D341Med (cell line): ENCODE measurements at regions not wholly inside any gene's neighbourhood (a gene's known extent, or its start where the extent isn't known, plus 50 kb on each side); places are given as distances from the start of the nearest gene placed in this dataset.

Experiments
- DNase-seq: peaks from one replicate; pipeline ENCODE4 v3.0.0; 2012; ENCODE audit warnings: low spot score

DNA sequence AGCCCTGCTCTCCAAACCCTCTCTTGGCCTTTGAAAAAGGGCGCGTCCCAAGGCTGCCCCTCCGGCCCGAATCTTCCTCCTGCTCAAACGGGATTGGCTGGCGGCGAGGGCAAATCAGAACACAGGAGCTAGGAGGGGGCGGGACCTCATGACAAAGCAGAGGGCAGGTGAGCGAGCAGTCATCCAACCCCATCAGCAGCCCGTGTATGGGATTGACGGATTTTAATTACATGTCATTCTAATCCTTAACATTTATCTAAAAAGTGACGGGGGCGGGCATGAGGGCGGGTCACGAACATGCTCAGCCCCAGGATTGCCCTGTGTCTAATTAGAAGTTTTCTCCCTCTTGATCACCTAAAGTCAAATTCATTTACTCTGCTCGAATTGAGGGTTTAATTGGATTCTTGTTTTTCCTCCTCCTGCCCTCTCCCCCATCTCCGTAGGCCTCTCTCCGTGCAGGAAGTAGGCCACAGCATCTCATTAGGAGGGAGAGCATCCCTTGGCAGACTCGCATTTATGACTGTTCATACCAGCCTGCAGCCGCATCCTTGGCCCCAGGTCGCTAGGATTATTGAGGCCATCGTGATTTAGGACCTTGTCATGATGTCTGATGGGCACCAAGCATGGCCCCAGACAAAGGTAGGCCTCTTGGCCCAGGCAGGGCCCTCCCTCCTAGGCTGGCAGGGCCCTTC is 147.1 kb downstream of the CHST1 start:
- DNase-seq, result peak; percentile 57

DNA sequence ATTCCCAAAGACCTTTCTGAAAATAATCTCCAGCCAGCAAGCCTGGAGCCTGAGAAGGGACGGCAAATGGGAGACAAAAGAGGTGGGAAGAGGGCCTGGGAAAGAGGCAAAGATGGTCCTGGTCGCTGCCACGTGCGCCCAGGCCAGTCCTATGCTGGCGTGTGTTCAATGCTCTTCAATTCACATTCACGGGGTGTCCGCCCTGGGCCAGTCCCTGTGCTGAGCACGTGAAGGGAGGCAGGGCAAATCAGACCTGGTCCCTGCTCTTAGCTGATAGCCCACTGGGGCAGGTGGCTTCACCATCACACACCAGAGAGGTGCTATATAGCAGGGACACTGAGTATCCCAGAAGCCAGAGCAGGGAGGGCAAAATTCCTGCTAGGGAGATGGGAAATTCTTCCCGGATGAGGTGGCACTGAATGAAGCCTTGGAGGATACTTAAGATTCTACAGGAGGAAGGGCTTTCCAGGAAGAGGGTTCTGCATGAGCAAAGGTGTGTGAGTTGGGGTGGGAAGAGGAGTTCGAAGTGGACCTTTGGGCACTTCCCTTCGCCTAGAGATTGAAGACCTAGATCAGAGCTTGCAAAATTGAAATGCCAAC is 148.2 kb downstream of the CHST1 start:
- no peak for DNase-seq

DNA sequence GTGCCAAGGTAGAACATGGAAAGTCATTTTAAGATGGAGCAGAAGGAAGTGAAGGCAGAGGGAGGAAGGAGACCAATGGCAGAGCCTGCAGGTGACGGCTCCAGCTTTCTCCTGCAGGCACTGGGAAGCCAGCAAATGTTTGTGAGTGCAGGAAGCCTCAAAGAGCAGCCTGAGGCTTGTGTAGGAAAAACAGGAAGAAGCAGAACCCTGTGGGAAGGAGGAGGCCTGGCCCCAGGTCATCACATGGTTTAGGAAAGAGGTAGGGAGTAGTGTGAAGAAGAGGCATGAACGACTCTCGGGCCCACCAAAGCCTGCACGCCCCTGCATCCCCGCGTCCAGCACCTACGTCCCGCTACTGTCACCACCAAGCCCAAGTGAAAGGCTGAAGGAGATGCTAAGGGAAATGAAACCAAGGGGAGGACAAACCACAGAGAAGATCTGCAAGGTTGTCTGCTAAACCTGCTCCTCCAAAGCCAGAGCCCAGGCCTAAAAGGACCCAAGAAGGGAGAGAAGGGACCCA is 151.5 kb downstream of the CHST1 start:
- no peak for DNase-seq

DNA sequence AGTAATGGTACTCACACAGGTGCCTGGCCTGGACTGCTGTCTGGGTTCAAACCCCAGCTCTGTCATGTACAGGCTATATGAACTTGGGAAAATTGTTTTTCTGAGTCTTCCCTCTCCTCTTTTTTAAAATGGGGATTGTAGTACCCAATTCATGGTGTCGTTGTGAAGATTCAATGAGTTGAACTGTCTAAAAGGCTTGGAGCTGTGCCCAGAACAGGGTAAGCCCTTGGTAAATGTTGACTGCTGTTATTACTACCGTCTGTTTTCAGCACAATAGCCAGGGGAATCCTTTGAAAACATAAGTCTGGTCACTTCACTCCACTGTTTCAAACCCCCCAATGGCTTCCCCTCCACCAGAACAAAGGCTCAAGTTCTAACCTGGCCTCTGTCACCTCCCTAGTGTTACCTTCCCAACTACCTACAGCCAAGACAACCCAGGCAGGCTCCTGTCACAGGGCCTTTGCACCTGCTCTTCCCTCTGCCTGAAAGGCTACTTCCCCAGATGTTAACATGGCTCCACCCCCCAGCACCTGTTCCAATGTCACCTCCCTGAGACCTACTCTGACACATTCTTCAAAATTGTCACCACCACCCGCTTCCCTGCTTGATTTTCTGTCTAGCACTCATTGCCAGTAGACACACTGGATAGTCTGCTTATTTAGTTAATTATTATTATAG is 152.8 kb downstream of the CHST1 start:
- no peak for DNase-seq

DNA sequence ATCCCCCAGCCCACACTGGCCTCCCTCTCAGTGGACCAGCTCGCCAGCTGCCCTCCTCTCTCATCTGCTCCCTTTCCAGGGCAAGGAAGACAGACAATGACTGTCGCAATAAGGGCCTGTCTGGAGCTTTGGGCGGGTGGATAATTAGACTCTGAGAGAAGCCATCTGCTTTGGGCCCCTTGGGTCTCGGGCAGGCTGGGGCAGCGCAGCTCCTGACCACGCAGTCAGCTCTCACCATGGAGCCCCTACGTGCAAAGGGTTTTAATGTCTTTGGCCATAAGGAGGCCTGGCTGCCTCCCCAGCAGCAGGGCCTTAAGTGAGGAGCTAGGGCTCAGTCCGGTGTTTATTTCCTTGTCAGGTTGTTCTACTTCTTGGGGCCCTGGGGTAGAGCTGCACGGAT is 153.9 kb downstream of the CHST1 start:
- DNase-seq, result peak; percentile 50

DNA sequence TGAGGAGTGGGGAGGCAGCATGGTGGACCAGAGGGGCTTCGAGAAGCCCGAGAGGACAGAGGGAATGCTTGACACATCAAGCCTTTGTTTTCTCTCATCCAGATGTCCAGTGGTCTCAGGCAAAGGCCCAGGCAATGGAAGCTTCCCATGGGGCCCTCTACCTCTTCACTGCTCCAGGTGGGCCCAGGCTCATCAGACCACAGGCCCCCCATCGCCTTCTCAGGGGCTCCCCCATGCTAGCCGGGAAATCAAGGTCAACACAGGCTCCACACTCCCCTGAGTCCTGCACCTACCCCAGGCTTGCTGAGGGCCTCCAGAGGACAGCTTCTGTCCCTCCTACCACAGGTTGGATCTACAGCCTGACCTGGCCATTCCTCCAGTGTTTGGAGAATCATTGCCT is 157.5 kb downstream of the CHST1 start:
- no peak for DNase-seq

DNA sequence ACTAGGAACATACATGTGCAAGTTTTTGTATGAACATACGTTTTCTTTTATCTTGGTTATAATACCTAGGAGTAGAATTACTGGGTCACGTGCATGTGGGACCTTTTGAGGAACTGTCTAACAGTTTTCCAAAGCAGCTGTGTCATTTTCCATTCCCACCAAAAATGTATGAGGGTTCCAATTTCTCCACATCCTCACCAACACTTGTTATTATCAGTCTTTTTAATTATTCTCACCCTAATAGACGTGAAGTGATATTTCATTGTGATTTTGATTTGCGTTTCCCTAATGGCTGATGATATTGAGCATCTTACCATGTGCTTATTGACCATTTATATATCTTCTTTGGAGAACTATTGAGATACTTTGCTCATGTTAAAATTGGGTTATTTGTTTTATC is 162.1 kb downstream of the CHST1 start:
- no peak for DNase-seq

DNA sequence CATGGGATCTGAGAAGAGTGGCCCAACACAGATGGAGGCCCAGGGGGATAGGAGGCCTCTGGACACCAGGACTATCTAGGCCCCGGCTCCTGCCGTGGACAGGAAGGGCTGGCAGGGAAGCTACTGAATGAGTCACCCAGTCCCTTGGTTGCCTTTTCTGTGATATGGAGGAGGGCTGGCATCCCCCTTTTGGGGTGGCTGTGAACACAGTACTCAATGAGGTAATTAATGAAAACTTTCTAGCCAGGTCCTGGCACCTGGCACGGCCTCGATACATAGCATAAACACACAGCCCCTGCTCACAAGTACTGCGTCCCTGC is 163.2 kb downstream of the CHST1 start:
- no peak for DNase-seq

DNA sequence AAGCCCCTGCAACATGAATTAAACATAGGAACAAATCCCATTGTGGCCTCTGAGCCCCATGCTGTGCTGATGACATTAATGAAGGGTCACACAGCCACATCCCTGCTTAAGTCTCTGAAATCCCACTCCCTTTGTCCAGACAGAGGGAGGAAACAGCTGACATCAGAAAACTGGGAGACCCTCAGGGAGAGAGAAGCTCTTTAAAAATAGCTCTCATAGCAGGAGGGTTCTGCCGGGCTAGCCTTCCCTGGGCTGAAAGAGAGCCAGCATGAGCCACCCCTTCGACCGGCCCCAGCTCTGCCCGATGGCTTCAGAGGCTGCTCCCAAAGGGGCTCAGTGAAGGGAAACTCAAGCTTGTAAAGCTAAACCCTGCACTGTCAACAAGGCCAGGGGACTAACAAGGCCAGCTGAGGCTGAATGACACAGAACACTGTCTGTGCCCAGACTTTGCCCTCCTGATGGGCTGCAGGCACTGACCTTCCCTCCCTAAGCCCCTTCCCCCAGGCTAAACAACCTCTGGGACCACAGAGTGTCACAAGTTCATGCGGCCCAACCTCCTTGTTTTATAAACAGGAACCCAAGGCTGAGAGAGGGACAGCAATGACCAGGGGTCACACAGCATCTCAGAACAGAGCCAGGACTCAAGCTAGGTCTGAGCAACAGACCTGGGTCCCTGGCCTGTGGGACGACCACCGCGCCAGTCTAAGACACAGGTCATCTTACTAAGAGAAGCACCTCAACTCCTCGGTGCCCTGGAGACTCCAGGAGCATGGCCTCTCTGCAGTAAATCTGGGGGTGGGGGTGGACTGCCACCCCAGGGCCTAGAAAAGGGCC is 163.8 kb downstream of the CHST1 start:
- no peak for DNase-seq

DNA sequence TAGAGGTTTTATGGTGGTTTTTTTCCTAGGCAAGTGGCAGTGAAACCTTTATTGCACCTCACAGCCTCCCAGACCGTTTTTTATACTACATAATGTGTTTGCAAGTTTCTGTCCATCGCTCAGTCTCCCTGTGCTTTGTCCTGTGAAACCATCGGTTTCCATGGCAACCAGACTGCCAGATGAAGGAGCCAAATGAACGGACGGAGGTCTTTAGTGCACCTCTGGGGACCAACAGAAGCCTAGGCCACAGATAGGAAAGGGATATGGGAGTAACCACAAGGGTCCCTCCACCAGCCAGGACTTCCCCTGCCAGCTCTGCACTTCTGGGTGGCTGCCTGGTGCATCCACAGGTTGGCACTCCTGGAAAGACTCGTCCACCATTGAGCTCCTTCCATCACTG is 165.0 kb downstream of the CHST1 start:
- DNase-seq, result no peak

DNA sequence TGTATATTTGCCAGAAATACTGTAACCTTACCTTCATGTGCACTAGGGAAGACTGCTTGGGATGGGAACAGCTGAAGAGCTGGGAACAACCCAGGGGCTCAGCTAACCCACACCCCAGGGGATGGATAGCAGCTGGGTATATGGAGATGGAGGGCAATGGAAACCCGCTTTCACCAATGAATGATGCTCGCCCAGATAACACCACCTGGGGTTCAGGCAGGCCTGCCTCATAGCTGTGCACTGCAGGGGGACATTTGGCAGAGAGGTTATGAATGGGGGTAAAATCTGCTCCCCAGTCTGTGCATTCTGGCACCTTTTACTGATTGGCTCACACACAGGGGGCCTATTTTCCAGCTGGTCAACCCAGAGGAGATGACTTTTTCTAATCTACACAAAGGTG is 170.7 kb downstream of the CHST1 start:
- DNase-seq, result no peak

DNA sequence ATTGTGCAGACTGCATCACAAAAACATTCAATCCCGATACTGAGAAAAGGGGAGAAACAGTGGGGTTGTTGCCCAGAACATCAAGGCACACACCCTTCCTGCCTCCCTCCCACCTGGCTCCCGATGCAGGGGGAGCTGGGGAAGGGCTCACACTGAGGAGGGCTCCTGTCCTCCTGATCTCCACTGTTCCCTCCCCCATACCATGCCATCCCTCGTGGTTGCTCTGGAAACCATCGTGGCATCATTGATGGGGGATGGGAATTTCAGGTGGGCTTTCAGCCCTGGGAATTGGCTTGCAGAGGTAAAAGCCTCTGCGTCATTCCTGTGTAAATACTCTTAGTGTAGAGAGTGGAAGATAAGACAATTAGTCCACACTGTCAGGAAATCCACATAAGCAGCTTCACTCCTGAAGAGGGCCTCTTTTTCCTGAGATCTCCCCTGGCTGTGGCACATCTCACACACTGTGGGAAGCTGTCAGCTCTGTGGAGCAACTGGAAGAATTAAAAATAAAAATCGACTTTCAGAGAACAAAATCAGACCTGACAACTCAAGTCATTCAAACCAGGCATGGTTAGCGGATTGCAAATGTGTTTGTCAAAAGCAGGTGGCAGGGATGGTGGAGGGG is 176.0 kb downstream of the CHST1 start:
- DNase-seq, result no peak

DNA sequence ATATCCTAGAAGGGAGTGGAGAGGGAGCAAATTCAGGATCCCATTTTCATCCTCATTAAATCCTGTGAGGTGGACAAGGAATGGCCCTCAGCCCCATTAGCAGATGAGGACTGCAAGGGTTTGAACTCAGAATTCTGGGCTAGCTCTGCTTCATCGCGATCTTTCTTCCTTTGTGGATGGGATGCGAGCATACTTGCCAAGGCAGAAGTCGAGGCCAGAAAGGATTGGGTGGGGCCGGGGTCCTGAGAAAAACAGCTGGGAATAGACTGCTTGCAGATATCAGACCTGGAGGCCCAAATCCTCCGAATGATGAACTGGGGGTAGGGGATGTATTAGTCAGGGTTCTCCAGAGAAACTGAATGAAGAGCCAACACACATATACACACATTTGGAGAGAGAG is 179.0 kb downstream of the CHST1 start:
- DNase-seq, result no peak

DNA sequence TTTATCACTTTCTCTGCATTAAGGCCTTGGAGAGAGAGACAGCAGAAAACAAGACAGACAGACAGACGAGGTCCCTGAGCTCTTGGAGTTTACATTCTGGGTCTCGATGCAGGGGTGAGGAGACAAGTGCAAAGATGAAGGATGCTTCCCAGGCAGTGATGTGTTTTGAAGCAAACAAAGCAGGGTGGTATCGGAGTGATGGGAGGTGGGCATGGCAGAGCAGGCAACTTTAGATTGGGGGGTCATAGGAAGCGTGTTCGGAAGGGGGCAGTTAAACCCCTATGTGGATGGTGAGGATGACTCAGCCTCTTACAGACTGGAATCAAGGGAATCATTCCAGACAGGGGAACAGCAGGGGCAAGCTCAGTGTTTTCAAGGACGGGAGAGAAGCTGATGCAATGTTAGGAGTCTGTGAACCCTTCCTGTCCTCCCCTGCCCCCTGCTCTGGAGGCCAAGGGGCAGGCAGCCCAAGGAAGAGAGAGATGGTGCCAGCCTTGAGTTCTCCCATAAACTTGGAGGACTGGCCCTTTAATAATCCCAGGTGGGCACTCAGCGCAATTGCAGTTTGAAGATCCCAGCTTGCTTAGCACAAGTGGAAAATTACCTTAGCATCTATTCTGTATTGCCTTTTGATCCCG is 180.2 kb downstream of the CHST1 start:
- DNase-seq, result no peak

DNA sequence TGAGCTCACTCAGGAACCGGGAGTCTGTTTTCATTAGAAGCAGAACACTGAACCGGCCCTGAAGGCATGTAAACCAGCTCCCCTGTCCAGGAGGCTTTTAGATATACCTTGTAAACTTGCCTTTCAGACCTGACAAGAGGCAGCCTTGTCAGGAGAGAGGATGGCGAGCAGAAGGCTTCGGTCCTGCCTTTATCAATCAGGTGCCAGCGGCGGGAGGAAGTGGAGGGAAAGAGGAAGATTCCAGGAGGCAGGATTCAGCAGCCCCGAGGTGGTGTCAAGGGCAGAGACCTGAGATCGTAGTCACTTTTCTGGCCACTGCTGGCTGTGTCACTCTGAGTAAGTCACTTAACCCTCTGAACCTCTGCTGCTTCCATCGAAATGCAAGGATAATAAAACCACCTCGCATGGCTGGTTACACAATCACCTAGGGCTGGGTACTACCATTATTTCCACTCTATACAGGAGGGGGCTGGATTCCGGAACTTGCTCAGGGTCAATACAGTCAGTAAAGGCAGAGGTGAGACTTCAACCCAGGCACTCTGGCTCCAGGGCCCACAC is 181.0 kb downstream of the CHST1 start:
- DNase-seq, result no peak

DNA sequence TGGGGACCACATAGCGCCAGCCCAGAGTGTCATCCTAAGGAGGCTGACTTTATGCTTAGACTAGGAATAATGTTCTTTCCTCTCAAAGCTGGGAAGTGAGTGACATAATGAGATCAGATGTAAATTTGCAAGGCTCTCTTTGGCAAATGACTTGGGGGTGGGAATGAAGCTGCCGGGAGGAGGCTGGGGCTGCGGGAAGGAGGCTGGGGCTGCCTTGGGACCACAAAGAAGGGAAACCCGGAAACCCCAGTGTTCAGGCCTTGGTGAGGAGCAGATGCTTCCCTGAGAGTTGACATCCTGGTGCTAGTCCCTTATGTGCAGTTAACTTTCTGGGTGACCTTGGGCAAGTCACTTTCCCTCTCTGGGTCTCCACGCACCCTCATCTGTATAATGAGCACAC is 182.0 kb downstream of the CHST1 start:
- DNase-seq, result no peak

DNA sequence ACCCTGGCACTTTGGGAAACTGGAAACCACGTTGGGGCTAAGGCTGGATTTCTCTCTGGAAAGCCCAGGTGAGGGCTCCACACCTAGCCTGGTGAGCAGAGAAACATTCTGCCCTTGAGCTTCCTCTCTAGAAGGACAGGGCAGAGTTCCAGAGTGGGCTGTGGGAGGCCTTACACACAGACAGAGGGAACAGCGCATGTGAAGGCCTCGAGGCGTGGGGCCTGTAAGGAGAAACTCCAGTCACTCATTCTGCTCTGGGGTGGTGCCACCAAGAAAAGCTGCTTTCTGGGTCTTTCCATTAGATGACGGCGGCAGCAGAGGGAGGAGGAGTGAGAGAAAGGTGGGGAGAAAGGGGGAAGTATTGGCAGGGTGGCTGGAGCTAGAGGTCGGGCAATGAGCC is 183.1 kb downstream of the CHST1 start:
- DNase-seq, result no peak

DNA sequence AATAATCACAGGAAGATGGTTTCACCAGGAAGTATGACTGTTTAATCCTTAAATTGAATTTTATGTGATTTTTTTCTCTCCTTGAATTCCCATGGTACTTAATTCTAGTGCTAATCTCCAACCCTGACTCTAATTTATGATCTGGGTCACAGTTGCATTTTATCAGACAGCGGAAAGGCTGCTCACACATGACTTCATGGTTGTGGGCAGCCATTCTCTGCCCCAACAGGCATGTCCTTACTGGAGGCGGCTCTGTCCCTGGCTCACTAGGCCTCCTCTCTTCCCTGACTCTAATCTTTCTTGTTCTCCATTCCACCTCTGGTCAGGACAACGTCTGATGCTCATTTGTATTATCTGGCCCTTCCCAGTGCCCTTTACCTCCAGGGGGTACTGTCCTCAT is 184.4 kb downstream of the CHST1 start:
- no peak for DNase-seq

DNA sequence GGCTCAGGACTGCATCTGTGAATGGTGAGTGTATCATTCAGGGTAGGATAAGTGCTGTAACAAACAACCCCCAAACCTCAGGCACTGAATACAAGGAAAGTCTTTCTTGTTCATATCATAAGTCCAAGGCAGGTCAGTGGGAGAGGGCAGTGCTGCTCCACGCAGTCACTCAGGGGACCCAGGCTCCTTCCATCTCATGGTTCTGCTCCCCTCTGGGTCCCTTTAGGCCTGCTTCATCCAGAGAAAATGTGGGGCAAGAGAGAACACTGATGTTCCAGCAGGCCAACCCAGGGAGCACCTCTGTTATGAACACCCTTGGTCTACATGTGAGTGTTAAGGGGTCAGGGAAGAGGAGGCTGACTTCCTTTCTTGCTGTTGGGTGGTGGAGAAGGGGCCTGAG is 187.8 kb downstream of the CHST1 start:
- DNase-seq, result no peak

DNA sequence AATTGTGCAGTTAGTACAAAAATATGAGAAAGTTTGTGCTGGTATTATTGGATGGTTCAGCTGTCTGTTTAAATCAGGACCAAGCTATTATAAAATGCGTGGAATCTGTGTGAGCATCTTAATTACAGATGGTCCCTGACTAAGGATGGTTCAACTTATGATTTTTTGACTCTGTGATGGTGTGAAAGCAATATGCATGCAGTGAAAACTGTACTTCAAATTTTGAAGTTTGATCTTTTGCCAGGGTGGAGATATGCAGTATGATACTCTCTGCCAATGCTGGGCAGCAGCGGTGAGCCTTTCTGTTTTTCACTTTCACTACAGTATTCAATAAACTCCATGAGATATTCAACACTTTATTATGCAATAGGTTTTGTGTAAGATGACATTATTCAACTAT is 189.3 kb downstream of the CHST1 start:
- DNase-seq, result no peak

DNA sequence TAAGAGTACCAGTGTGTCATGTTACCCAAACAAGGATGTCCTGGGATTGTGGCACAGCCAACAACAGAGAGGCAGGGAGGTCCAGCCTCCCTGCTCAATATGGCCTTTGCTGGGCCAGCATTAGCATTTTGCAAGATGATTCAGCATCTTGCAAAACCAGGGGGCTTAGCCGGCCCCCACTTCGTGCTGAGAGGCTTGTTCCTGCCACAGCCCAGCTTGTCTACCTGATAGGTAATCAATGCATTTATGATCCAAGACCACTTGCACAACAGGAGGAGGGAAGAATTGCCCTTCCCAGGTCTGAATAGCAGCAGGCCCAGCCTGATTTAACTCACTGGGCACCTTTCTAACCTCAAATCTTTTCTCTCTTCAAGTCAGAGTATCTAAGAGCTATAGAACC is 189.0 kb upstream of the SYT13 start:
- no peak for DNase-seq
